ENCODE measurements at regions not wholly inside any gene's neighbourhood (a gene's known extent, or its start where the extent isn't known, plus 50 kb on each side); places are given as distances from the start of the nearest gene placed in this dataset.
"Not testable (repeated sequence)": the region's sequence is repeated elsewhere in the genome, so short reads cannot be mapped to it uniquely, and the experiment has no call there.

- H3K4me3 ChIP-seq (ENCODE audit: low read depth, low read length); DNase-seq (ENCODE audit: low read depth); H3K36me3 ChIP-seq (ENCODE audit: control insufficient read depth, insufficient read depth, low read length); H3K27me3 ChIP-seq (ENCODE audit: control insufficient read depth, insufficient read depth, low read length): not testable (repeated sequence)
- peak; percentile 8 for TF ChIP-seq CTCF (IDR thresholded peaks at IDR 0.05; ENCODE audit: insufficient read depth, low read length, poor library complexity, severe bottlenecking)
Observed at GRCh38 chr16:21487956-21488355, 111.4 kb upstream of the METTL9 start.

- H3K36me3 ChIP-seq (ENCODE audit: control insufficient read depth, insufficient read depth, low read length); DNase-seq (ENCODE audit: low read depth); H3K27me3 ChIP-seq (ENCODE audit: control insufficient read depth, insufficient read depth, low read length); H3K4me3 ChIP-seq (ENCODE audit: low read depth, low read length): not testable (repeated sequence)
Observed at GRCh38 chr16:21499046-21499445, 100.3 kb upstream of the METTL9 start.

- not testable (repeated sequence) for H3K36me3 ChIP-seq (ENCODE audit: control insufficient read depth, insufficient read depth, low read length); DNase-seq (ENCODE audit: low read depth); H3K27me3 ChIP-seq (ENCODE audit: control insufficient read depth, insufficient read depth, low read length)
- peak overlapping the region; percentile 92 for H3K4me3 ChIP-seq (ENCODE audit: low read depth, low read length)
Observed at GRCh38 chr16:21501223-21501868, 98.0 kb upstream of the METTL9 start.

- no peak for TF ChIP-seq CTCF (IDR thresholded peaks at IDR 0.05; ENCODE audit: insufficient read depth, low read length, poor library complexity, severe bottlenecking)
- DNase-seq (ENCODE audit: low read depth): peak; percentile 99
- Histone ChIP-seq H3K27me3 (ENCODE audit: control insufficient read depth, insufficient read depth, low read length) (no peaks in the 10 kb centered on the region), H3K4me3 (ENCODE audit: low read depth, low read length) (peak overlapping the region; percentile 92), H3K36me3 (ENCODE audit: control insufficient read depth, insufficient read depth, low read length) (no peaks in the 10 kb centered on the region)
Observed at GRCh38 chr16:21501869-21502667, 97.3 kb upstream of the METTL9 start.

- H3K27me3 ChIP-seq (ENCODE audit: control insufficient read depth, insufficient read depth, low read length); H3K4me3 ChIP-seq (ENCODE audit: low read depth, low read length); DNase-seq (ENCODE audit: low read depth); H3K36me3 ChIP-seq (ENCODE audit: control insufficient read depth, insufficient read depth, low read length): not testable (repeated sequence)
Observed at GRCh38 chr16:21503574-21503920, 95.8 kb upstream of the METTL9 start.

GRCh38 chr16:21503941-21504832 lies 95.2 kb upstream of the METTL9 start:
- H3K36me3 ChIP-seq (ENCODE audit: control insufficient read depth, insufficient read depth, low read length); H3K27me3 ChIP-seq (ENCODE audit: control insufficient read depth, insufficient read depth, low read length); DNase-seq (ENCODE audit: low read depth); H3K4me3 ChIP-seq (ENCODE audit: low read depth, low read length): not testable (repeated sequence)

- not testable (repeated sequence) for DNase-seq (ENCODE audit: low read depth); H3K27me3 ChIP-seq (ENCODE audit: control insufficient read depth, insufficient read depth, low read length); H3K4me3 ChIP-seq (ENCODE audit: low read depth, low read length); H3K36me3 ChIP-seq (ENCODE audit: control insufficient read depth, insufficient read depth, low read length)
Observed at GRCh38 chr16:21505751-21506520, 93.4 kb upstream of the METTL9 start.

- not testable (repeated sequence) for H3K4me3 ChIP-seq (ENCODE audit: low read depth, low read length); H3K27me3 ChIP-seq (ENCODE audit: control insufficient read depth, insufficient read depth, low read length); H3K36me3 ChIP-seq (ENCODE audit: control insufficient read depth, insufficient read depth, low read length); DNase-seq (ENCODE audit: low read depth)
Observed at GRCh38 chr16:21506857-21507456, 92.4 kb upstream of the METTL9 start.

GRCh38 chr16:21507631-21508305 lies 91.6 kb upstream of the METTL9 start:
- not testable (repeated sequence) for DNase-seq (ENCODE audit: low read depth); H3K27me3 ChIP-seq (ENCODE audit: control insufficient read depth, insufficient read depth, low read length); H3K36me3 ChIP-seq (ENCODE audit: control insufficient read depth, insufficient read depth, low read length); H3K4me3 ChIP-seq (ENCODE audit: low read depth, low read length)

- not testable (repeated sequence) for H3K36me3 ChIP-seq (ENCODE audit: control insufficient read depth, insufficient read depth, low read length); H3K27me3 ChIP-seq (ENCODE audit: control insufficient read depth, insufficient read depth, low read length); DNase-seq (ENCODE audit: low read depth); H3K4me3 ChIP-seq (ENCODE audit: low read depth, low read length)
Observed at GRCh38 chr16:21508661-21509436, 90.5 kb upstream of the METTL9 start.

Data from kidney epithelial cell (primary cell).